HEK293 (cell line): ENCODE measurements at regions not wholly inside any gene's neighbourhood (a gene's known extent, or its start where the extent isn't known, plus 50 kb on each side); places are given as distances from the start of the nearest gene placed in this dataset.

Experiments used
- CTCF ChIA-PET: fragments of 350-600 bp; formaldehyde crosslinking; extraction: SDS; loops from one replicate; lab custom pipeline; 2021; ENCODE audit warnings: antibody characterized with exemption; lab: Yijun Ruan, JAX
- POLR2A ChIA-PET: fragments of 300-600 bp; formaldehyde crosslinking; extraction: SDS; loops from one replicate; lab custom pipeline; 2020; ENCODE audit warnings: antibody characterized with exemption, inconsistent platforms; lab: Yijun Ruan, JAX
- H3K27ac ChIP-seq: fragments of 200-500 bp; sonication (Bioruptor generic); 2 replicates; pipeline ENCODE4 v1.5.1; 2014; ENCODE audit warnings: low read depth, low read length, control low read depth, inconsistent platforms; ENCODE audit errors: extremely low read depth
- H3K36me3 ChIP-seq, 2 experiments: fragments of 200-500 bp in 1 of 2; sonication (Bioruptor generic) in 1 of 2; 1 replicate in 1 of 2; 2 replicates in 1 of 2; pipeline ENCODE4 v1.5.1; 2014 to 2017; ENCODE audit warnings: inconsistent platforms in 2 of 2, low read length in 2 of 2; ENCODE audit not compliant: control insufficient read depth in 2 of 2, insufficient read depth in 1 of 2
- H3K4me1 ChIP-seq: fragments of 200-500 bp; sonication (Bioruptor generic); 2 replicates; pipeline ENCODE4 v1.5.1; 2014; ENCODE audit warnings: mild to moderate bottlenecking, low read length, inconsistent platforms; ENCODE audit not compliant: control insufficient read depth, insufficient read depth
- H3K4me3 ChIP-seq: 2 replicates; pipeline ENCODE4 v1.5.1; 2011; ENCODE audit warnings: low read depth, mild to moderate bottlenecking, control low read depth, low read length, moderate library complexity
- H3K9me3 ChIP-seq: fragments of 200-500 bp; sonication (Bioruptor generic); 2 replicates; pipeline ENCODE4 v1.5.1; 2014; ENCODE audit warnings: low read depth, low read length, inconsistent platforms; ENCODE audit not compliant: control insufficient read depth, insufficient read depth
- SETDB1 ChIP-seq: IDR thresholded peaks from one replicate; pipeline ENCODE4 v1.6.1; 2017; ENCODE audit warnings: mild to moderate bottlenecking, low read length, moderate library complexity, mixed read lengths; ENCODE audit not compliant: insufficient read length
- ZBTB7A ChIP-seq: fragments of 450-650 bp; formaldehyde crosslinking; IDR thresholded peaks from 2 replicates; pipeline ENCODE4 v1.5.1; 2016; ENCODE audit warnings: low read depth, missing biosample characterization, missing genetic modification characterization
- ZEB2 ChIP-seq: fragments of 450-650 bp; formaldehyde crosslinking; IDR thresholded peaks from 2 replicates; pipeline ENCODE4 v1.5.1; 2016; ENCODE audit warnings: missing biosample characterization, missing genetic modification characterization
- ZNF140 ChIP-seq: fragments of 450-650 bp; formaldehyde crosslinking; IDR thresholded peaks from 2 replicates; pipeline ENCODE4 v1.5.1; 2016; ENCODE audit warnings: missing biosample characterization, missing genetic modification characterization
- ZNF24 ChIP-seq: fragments of 450-650 bp; formaldehyde crosslinking; IDR thresholded peaks from 2 replicates; pipeline ENCODE4 v1.5.1; 2016; ENCODE audit warnings: missing biosample characterization, missing genetic modification characterization
- ZNF302 ChIP-seq: fragments of 450-650 bp; formaldehyde crosslinking; IDR thresholded peaks from 2 replicates; pipeline ENCODE4 v1.5.1; 2016; ENCODE audit warnings: missing biosample characterization, missing genetic modification characterization, low read depth
- ZNF311 ChIP-seq: fragments of 450-650 bp; formaldehyde crosslinking; IDR thresholded peaks from 2 replicates; pipeline ENCODE4 v1.5.1; 2017; ENCODE audit warnings: missing biosample characterization, missing genetic modification characterization, borderline replicate concordance
- ZNF488 ChIP-seq: fragments of 450-650 bp; formaldehyde crosslinking; IDR thresholded peaks from 2 replicates; pipeline ENCODE4 v1.5.1; 2016; ENCODE audit warnings: missing biosample characterization, missing genetic modification characterization
- ZNF518A ChIP-seq: fragments of 450-650 bp; formaldehyde crosslinking; conservative IDR thresholded peaks from 2 replicates; pipeline ENCODE4 v1.5.1; 2016; ENCODE audit warnings: low read depth, missing biosample characterization, missing genetic modification characterization
- ZNF548 ChIP-seq: fragments of 450-650 bp; formaldehyde crosslinking; IDR thresholded peaks from 2 replicates; pipeline ENCODE4 v1.5.1; 2016; ENCODE audit warnings: missing biosample characterization, missing genetic modification characterization
- TF ChIP-seq, protein P1 (sequence below): fragments of 450-650 bp; formaldehyde crosslinking; IDR thresholded peaks from 2 replicates; pipeline ENCODE4 v1.5.1; 2016; ENCODE audit warnings: missing biosample characterization, missing genetic modification characterization, low read depth
- TF ChIP-seq, protein P2 (sequence below): fragments of 450-650 bp; formaldehyde crosslinking; IDR thresholded peaks from 2 replicates; pipeline ENCODE4 v1.5.1; 2017; ENCODE audit warnings: missing biosample characterization, missing genetic modification characterization

DNA sequence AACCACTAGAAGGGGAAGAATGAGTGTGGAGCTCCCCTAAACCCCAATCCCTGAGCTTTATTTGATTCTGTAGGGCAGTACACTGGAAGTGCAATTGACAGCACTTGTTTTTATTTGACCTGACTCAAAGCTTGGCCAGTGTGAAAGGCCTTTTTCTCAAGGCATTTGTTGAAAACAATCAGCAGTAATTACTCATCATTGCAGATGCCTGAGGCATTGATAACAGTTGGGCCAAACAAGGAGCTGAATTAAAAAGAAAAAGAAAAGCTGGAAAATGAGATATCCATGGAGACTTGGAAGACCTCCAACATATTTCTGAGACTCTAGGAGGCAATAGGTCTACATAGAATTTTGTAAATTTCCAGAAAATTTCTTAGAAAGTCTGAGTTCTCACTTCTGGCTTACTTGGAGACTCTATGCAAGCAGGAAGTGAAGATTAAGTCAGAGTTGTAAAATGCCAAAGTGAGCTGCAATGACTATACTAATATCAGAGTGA, 200.8 kb upstream of the KCNJ16 start:
- H3K36me3 ChIP-seq = no peaks in the 10 kb centered on the region
- no peak overlapping the region for H3K4me3 ChIP-seq
- no peaks in the 10 kb centered on the region for H3K9me3 ChIP-seq
- no peak for TF ChIP-seq ZNF140 (tag by site-specific recombination)
- peak; percentile 49 for TF ChIP-seq SETDB1
- ChIA-PET CTCF (interaction anchor here (0.7 to 1.0 kb wide), 3 partner anchors 11 to 348 kb away, joined by 3 read pairs; no protein-coding TSS in a partner anchor), POLR2A (no interaction called here)
- H3K27ac ChIP-seq = no peak overlapping the region
- no peaks in the 10 kb centered on the region for H3K4me1 ChIP-seq

DNA sequence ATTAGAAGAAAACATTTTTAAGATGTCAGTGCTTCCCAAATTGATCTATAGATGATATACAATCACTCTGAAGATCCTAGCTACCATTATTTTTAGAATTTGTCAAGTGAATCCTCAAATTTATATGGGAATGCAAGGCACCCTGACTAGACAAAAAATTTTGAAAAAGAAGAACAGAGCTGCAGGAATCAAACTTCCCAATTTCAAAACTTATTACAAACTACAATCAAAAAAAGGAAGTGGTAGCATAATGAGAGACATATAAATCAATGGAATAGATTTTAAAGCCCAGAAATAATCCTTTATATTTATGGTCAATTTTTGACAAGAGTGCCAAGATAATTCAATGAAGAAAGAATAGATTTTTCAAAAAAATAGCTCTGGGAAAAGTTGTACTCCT, 198.3 kb upstream of the KCNJ16 start:
- Histone ChIP-seq H3K4me1 (no peaks in the 10 kb centered on the region), H3K27ac (no peak overlapping the region), H3K36me3 (no peaks in the 10 kb centered on the region), H3K4me3 (no peak overlapping the region), H3K9me3 (no peaks in the 10 kb centered on the region)
- CTCF ChIA-PET = interaction anchor here (1.0 kb wide), 1 partner anchor 18 kb away, joined by 4 read pairs; no protein-coding TSS in a partner anchor
- TF ChIP-seq, protein P1, sequence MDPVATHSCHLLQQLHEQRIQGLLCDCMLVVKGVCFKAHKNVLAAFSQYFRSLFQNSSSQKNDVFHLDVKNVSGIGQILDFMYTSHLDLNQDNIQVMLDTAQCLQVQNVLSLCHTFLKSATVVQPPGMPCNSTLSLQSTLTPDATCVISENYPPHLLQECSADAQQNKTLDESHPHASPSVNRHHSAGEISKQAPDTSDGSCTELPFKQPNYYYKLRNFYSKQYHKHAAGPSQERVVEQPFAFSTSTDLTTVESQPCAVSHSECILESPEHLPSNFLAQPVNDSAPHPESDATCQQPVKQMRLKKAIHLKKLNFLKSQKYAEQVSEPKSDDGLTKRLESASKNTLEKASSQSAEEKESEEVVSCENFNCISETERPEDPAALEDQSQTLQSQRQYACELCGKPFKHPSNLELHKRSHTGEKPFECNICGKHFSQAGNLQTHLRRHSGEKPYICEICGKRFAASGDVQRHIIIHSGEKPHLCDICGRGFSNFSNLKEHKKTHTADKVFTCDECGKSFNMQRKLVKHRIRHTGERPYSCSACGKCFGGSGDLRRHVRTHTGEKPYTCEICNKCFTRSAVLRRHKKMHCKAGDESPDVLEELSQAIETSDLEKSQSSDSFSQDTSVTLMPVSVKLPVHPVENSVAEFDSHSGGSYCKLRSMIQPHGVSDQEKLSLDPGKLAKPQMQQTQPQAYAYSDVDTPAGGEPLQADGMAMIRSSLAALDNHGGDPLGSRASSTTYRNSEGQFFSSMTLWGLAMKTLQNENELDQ (tag by site-specific recombination) = no peak
- TF ChIP-seq ZEB2 (tag by site-specific recombination) (no peak), ZNF302 (no peak), ZNF311 (tag by site-specific recombination) (no peak), ZBTB7A (tag by site-specific recombination) (no peak), ZNF518A (tag by site-specific recombination) (no peak), ZNF488 (no peak), ZNF548 (no peak)
- TF ChIP-seq, protein P2, sequence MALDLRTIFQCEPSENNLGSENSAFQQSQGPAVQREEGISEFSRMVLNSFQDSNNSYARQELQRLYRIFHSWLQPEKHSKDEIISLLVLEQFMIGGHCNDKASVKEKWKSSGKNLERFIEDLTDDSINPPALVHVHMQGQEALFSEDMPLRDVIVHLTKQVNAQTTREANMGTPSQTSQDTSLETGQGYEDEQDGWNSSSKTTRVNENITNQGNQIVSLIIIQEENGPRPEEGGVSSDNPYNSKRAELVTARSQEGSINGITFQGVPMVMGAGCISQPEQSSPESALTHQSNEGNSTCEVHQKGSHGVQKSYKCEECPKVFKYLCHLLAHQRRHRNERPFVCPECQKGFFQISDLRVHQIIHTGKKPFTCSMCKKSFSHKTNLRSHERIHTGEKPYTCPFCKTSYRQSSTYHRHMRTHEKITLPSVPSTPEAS = no peak
- POLR2A ChIA-PET = no interaction called here

DNA sequence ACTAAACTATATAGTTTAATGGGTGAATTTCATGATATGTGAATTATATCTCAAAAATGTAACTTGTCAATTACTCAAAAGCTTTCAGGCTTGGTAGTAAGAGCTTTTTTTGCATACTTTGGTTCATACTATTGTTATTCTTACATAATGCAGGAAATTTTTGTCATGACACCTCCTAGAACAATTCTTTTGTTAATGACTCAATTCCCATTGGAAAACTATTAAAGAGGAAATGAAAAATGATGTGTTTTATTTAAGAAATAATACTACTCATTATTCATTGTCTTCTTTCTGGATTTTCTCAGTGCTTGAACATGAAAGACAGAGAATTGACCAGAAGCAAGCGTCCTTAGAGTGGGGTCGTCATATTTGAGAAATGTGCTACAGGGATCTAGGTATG, 196.4 kb upstream of the KCNJ16 start:
- TF ChIP-seq ZNF548 (no peak), ZNF24 (no peak)
- ChIA-PET CTCF (no interaction called here), POLR2A (no interaction called here)
- Histone ChIP-seq H3K4me1 (no peaks in the 10 kb centered on the region), H3K4me3 (no peak overlapping the region), H3K9me3 (no peaks in the 10 kb centered on the region), H3K27ac (no peak overlapping the region), H3K36me3 (no peaks in the 10 kb centered on the region)
